ENCODE measurements at regions not wholly inside any gene's neighbourhood (a gene's known extent, or its start where the extent isn't known, plus 50 kb on each side); places are given as distances from the start of the nearest gene placed in this dataset.

DNA sequence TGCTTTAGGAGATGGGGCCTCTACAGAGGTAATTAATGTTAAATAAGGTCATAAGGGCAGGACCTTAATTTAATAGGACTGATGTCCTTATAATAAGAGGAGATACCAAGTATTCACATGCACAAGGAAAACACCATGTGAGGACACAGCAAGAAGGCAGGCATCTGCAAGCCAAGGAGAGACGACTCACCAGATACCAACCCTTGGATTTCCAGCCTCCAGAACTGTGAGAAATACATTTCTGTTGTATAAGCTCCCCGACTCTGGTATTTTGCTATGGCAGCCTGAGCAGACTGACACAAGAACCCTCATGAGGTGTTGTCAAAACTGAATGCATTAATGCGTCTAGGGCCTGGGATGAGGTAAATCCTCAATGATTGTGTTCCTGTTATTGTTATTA, 56.2 kb upstream of the MAPK10 start:
- Histone ChIP-seq H3K27ac (ENCODE audit: insufficient read depth, low read depth, low read length) (no peak overlapping the region), H3K79me2 (ENCODE audit: control insufficient read depth, insufficient read depth, low read length) (no peaks in the 10 kb centered on the region), H4K20me1 (replicated peaks; ENCODE audit: control insufficient read depth, extremely low read depth, insufficient read depth, low read length) (no peaks in the 10 kb centered on the region), H3K9me3 (replicated peaks; ENCODE audit: control insufficient read depth, insufficient read depth, low read length) (no peaks in the 10 kb centered on the region), H3K9ac (replicated peaks; ENCODE audit: extremely low read depth, insufficient read depth, low read length) (no peak overlapping the region), H3K4me3 (replicated peaks in 1 of 3; ENCODE audit: insufficient read depth in 1 of 3, low read depth in 1 of 3, low read length in 3 of 3) (no peak overlapping the region), H3K9me1 (replicated peaks; ENCODE audit: control insufficient read depth, extremely low read depth, insufficient read depth, low read length) (no peaks in the 10 kb centered on the region), H3K27me3 (ENCODE audit: control insufficient read depth in 2 of 2, insufficient read depth in 2 of 2, low read length in 2 of 2) (no peaks in the 10 kb centered on the region), H3K4me2 (ENCODE audit: insufficient read depth, low read length) (no peak overlapping the region), H3K4me1 (ENCODE audit: control insufficient read depth, extremely low read depth, insufficient read depth, low read length) (no peaks in the 10 kb centered on the region), H3K36me3 (ENCODE audit: control insufficient read depth in 2 of 2, extremely low read depth in 1 of 2, insufficient read depth in 2 of 2, low read length in 2 of 2) (no peaks in the 10 kb centered on the region), H2AFZ (ENCODE audit: low read depth, low read length) (no peak overlapping the region)
- TF ChIP-seq EZH2 (IDR thresholded peaks at IDR 0.05; ENCODE audit: borderline replicate concordance, low read depth, low read length, severe bottlenecking) (no peak), GATA2 (IDR thresholded peaks at IDR 0.05; ENCODE audit: insufficient read depth, insufficient read length, low read depth, low read length) (no peak), POLR2AphosphoS5 (IDR thresholded peaks at IDR 0.05; ENCODE audit: insufficient read depth, low read depth, low read length) (no peak), POLR2A (IDR thresholded peaks at IDR 0.05; ENCODE audit: low read depth, low read length) (no peak), MAX (IDR thresholded peaks at IDR 0.05; ENCODE audit: insufficient read depth, insufficient read length) (no peak), FOS (IDR thresholded peaks at IDR 0.05; ENCODE audit: borderline replicate concordance, insufficient read depth, low read length) (no peak), MYC (IDR thresholded peaks at IDR 0.05; ENCODE audit: low read depth, low read length) (no peak), JUN (IDR thresholded peaks at IDR 0.05; ENCODE audit: borderline replicate concordance, insufficient read depth, insufficient read length, low read depth) (no peak)
- TF ChIP-seq, protein P1, sequence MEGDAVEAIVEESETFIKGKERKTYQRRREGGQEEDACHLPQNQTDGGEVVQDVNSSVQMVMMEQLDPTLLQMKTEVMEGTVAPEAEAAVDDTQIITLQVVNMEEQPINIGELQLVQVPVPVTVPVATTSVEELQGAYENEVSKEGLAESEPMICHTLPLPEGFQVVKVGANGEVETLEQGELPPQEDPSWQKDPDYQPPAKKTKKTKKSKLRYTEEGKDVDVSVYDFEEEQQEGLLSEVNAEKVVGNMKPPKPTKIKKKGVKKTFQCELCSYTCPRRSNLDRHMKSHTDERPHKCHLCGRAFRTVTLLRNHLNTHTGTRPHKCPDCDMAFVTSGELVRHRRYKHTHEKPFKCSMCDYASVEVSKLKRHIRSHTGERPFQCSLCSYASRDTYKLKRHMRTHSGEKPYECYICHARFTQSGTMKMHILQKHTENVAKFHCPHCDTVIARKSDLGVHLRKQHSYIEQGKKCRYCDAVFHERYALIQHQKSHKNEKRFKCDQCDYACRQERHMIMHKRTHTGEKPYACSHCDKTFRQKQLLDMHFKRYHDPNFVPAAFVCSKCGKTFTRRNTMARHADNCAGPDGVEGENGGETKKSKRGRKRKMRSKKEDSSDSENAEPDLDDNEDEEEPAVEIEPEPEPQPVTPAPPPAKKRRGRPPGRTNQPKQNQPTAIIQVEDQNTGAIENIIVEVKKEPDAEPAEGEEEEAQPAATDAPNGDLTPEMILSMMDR (IDR thresholded peaks at IDR 0.05; ENCODE audit: extremely low read depth in 1 of 2, insufficient read depth in 1 of 2, low read depth in 1 of 2, low read length in 2 of 2): no peak
- intact Hi-C loops (cut with micrococcal nuclease): no loop called here
- DNase-seq (ENCODE audit: low read depth, low spot score): no peak
- no TSS peak for BruUV-seq (replicated peaks)
- FAIRE-seq: no peak
- dilution Hi-C loops (cut with MboI; ENCODE audit: extremely low pct_ligation_motif_present, low sequenced_read_pairs): no loop called here
- POLR2A ChIA-PET: no interaction called here
- CTCF ChIA-PET: interaction anchor here (1.2 kb wide), 1 partner anchor 10 kb away, joined by 4 read pairs; no protein-coding TSS in a partner anchor
